ENCODE measurements at regions not wholly inside any gene's neighbourhood (a gene's known extent, or its start where the extent isn't known, plus 50 kb on each side); places are given as distances from the start of the nearest gene placed in this dataset.

DNA sequence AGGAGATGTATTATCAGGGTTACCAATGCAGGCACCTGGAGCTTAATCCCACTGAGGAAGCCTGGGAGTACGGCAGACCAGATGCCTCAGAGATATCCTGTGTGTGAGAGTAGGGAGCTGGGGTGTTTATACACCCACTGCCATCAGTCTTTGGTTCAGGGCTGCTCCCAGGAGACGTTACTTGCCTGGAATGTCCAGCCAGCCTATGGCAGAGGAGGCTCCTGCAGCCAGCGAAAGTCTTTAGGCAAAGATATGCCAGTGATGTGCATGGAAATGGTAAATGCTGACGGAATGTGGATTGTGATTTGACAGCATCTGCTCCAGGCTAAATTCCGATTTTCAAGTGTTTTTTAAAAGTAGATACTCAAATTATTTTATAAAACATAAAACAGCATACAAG, 282.0 kb downstream of the BTBD3 start:
- TF ChIP-seq, protein P1, sequence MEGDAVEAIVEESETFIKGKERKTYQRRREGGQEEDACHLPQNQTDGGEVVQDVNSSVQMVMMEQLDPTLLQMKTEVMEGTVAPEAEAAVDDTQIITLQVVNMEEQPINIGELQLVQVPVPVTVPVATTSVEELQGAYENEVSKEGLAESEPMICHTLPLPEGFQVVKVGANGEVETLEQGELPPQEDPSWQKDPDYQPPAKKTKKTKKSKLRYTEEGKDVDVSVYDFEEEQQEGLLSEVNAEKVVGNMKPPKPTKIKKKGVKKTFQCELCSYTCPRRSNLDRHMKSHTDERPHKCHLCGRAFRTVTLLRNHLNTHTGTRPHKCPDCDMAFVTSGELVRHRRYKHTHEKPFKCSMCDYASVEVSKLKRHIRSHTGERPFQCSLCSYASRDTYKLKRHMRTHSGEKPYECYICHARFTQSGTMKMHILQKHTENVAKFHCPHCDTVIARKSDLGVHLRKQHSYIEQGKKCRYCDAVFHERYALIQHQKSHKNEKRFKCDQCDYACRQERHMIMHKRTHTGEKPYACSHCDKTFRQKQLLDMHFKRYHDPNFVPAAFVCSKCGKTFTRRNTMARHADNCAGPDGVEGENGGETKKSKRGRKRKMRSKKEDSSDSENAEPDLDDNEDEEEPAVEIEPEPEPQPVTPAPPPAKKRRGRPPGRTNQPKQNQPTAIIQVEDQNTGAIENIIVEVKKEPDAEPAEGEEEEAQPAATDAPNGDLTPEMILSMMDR (conservative IDR thresholded peaks at IDR 0.05 in 1 of 2, IDR thresholded peaks at IDR 0.05 in 1 of 2; ENCODE audit: extremely low read depth in 1 of 2, insufficient read depth in 1 of 2, low read depth in 1 of 2, low read length in 2 of 2) = no peak
- TF ChIP-seq EZH2 (IDR thresholded peaks at IDR 0.05; ENCODE audit: borderline replicate concordance, low read length) = no peak
